ENCODE measurements at regions not wholly inside any gene's neighbourhood (a gene's known extent, or its start where the extent isn't known, plus 50 kb on each side); places are given as distances from the start of the nearest gene placed in this dataset.

GRCh38 chr10:44177610-44178009 is 207.3 kb downstream of the CXCL12 start:
- no peak for TF ChIP-seq CTCF (IDR thresholded peaks at IDR 0.05 in 8 of 11, conservative IDR thresholded peaks at IDR 0.05 in 3 of 11)
- no peak for TF ChIP-seq POLR2A (IDR thresholded peaks at IDR 0.05)
- TF ChIP-seq POLR2AphosphoS5 (IDR thresholded peaks at IDR 0.05), result no peak
